ENCODE measurements at regions not wholly inside any gene's neighbourhood (a gene's known extent, or its start where the extent isn't known, plus 50 kb on each side); places are given as distances from the start of the nearest gene placed in this dataset.
"Not testable (repeated sequence)": the region's sequence is repeated elsewhere in the genome, so short reads cannot be mapped to it uniquely, and the experiment has no call there.

DNA sequence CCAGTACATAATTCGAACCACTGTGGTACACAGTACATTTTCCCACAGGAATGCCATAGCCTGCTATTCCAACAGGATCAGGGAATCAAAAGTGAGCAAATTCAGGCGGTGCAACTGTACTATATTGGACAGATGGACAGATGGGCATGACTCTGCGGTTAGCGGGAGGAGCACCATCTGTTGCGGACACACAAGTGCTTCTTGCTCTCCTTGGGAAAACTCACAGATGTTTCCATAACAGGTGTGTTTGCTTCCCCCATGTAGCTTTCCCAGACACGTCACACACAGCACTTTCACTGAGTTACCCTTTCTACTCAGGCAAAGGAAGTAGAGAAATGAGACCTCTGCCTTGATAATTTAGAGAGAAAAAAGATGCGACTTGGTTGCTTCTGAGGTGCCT is 325.1 kb upstream of the THBS1 start:
- TF ChIP-seq ZNF274 (IDR thresholded peaks at IDR 0.05; ENCODE audit: low read depth, low read length) = no peak

DNA sequence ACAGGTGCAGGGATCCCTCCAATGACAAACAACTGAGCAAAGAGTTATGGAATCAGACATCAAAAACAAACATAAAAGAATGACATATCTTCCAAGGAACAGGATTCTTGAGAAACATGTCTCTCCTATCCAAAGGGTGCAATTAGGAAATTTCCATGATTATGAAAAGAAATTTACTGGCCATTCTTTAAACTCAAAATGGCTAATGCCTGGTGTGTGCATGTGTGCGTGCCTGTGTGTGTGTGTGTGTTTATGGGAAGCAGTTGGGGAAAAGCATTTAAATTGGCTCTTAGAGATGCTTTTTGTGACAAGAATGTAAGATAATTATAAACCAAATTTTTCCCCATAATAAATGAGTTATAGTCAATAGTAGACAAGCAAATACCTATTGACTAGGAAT is 320.5 kb upstream of the THBS1 start:
- no peak overlapping the region for H3K4me3 ChIP-seq (ENCODE audit: low read length)
- no peak for TF ChIP-seq ZNF274 (IDR thresholded peaks at IDR 0.05; ENCODE audit: low read depth, low read length)

More for the DNA sequence above, 325.1 kb upstream of the THBS1 start:
- no peak overlapping the region for H3K4me3 ChIP-seq (ENCODE audit: low read length)

- no peak for TF ChIP-seq ZNF274 (IDR thresholded peaks at IDR 0.05; ENCODE audit: low read depth, low read length)
These were observed 320.1 kb upstream of the THBS1 start for GRCh38 chr15:39260791-39261190.

GRCh38 chr15:39261397-39262183 is 319.3 kb upstream of the THBS1 start:
- not testable (repeated sequence) for H3K4me3 ChIP-seq (ENCODE audit: low read length)

More at GRCh38 chr15:39260791-39261190, 320.1 kb upstream of the THBS1 start:
- no peak overlapping the region for H3K4me3 ChIP-seq (ENCODE audit: low read length)

DNA sequence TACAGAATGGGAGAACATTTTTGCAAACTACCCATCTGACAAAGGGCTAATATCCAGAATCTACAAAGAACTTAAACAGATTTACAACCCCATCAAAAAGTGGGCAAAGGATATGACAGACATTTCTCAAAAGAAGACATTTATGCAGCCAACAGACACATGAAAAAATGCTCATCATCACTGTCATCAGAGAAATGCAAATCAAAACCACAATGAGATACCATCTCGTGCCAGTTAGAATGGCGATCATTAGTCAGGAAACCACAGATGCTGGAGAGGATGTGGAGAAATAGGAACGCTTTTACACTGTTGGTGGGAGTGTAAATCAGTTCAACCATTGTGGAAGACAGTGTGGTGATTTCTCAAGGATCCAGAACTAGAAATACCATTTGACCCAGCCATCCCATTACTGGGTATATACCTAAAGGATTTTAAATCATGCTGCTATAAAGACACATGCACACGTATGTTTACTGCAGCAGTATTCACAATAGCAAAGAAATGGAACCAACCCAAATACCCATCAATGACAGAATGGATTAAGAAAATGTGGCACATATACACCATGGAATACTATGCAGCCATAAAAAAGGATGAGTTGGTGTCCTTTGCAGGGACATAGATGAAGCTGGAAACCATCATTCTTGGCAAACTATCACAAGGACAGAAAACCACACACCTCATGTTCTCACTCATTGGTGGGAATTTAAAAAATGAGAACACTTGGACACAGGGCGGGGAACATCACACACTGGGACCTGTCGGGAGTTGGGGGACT is 317.7 kb upstream of the THBS1 start:
- not testable (repeated sequence) for H3K4me3 ChIP-seq (ENCODE audit: low read length)

GRCh38 chr15:39265261-39265660 is 315.6 kb upstream of the THBS1 start:
- no peak overlapping the region for H3K4me3 ChIP-seq (ENCODE audit: low read length)
- TF ChIP-seq ZNF274 (IDR thresholded peaks at IDR 0.05; ENCODE audit: low read depth, low read length) = no peak

GRCh38 chr15:39266890-39267289 is 314.0 kb upstream of the THBS1 start:
- no peak for TF ChIP-seq ZNF274 (IDR thresholded peaks at IDR 0.05; ENCODE audit: low read depth, low read length)

DNA sequence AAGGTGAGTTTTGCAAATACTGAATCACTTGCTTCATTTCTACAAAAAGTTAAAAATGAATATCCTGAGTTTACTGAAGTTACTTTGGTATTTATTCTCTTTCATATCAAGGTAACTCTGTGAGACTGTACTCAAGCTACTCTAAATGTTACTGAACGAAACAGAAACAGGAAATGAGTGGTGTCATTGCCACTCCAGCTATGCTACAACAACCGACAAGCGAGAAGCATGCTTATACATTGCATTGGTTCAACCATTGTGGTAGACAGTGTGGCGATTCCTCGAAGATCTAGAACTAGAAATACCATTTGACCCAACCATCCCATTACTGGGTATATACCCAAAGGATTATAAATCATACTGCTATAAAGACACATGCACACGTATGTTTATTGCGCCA is 313.2 kb upstream of the THBS1 start:
- no peak overlapping the region for H3K4me3 ChIP-seq (ENCODE audit: low read length)
- no peak for TF ChIP-seq ZNF274 (IDR thresholded peaks at IDR 0.05; ENCODE audit: low read depth, low read length)

More at GRCh38 chr15:39266890-39267289, 314.0 kb upstream of the THBS1 start:
- H3K4me3 ChIP-seq (ENCODE audit: low read length) = no peak overlapping the region

- H3K4me3 ChIP-seq (ENCODE audit: low read length) = no peak overlapping the region
These were observed 311.5 kb upstream of the THBS1 start for GRCh38 chr15:39269352-39269751.

GRCh38 chr15:39269821-39270220 is 311.1 kb upstream of the THBS1 start:
- no peak overlapping the region for H3K4me3 ChIP-seq (ENCODE audit: low read length)
- TF ChIP-seq ZNF274 (IDR thresholded peaks at IDR 0.05; ENCODE audit: low read depth, low read length) = no peak

More at GRCh38 chr15:39269352-39269751, 311.5 kb upstream of the THBS1 start:
- no peak for TF ChIP-seq ZNF274 (IDR thresholded peaks at IDR 0.05; ENCODE audit: low read depth, low read length)

GRCh38 chr15:39270221-39270855 is 310.5 kb upstream of the THBS1 start:
- TF ChIP-seq ZNF274 (IDR thresholded peaks at IDR 0.05; ENCODE audit: low read depth, low read length) = no peak
- no peak overlapping the region for H3K4me3 ChIP-seq (ENCODE audit: low read length)

GRCh38 chr15:39270934-39271333 is 309.9 kb upstream of the THBS1 start:
- no peak overlapping the region for H3K4me3 ChIP-seq (ENCODE audit: low read length)
- no peak for TF ChIP-seq ZNF274 (IDR thresholded peaks at IDR 0.05; ENCODE audit: low read depth, low read length)

- TF ChIP-seq ZNF274 (IDR thresholded peaks at IDR 0.05; ENCODE audit: low read depth, low read length) = no peak
- no peak overlapping the region for H3K4me3 ChIP-seq (ENCODE audit: low read length)
These were observed 308.0 kb upstream of the THBS1 start for GRCh38 chr15:39272901-39273300.

DNA sequence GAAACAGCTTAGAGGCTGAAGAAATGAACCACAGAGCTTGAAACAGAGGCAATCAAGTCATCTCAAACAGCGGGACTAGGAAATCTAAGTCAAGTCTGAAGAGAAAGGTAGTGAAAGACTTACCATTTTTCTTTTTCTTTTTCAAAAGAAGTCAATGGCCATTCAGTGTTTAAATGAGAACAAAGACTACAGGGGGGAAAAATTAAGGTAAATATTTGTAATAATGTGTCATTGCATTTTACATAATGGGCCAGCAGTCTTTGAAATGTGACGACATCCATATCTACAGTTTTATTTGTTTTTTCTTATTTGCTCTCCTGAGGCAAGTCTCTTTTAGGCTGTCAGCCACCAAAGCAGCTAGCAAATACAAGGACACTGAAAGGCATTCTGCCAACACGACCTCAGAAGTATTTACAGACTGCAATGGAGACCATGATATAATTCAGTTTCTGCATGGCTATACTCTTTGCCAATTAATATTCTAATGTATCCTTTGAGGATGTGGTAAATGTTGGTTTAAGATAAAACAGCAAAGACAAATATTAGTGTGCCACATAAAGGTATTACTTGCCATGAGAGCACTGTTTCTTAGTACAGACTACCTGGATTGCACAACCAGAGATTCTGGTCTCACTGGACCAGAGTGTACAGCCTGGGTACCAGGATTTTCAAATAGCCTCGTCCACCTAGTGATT is 307.0 kb upstream of the THBS1 start:
- TF ChIP-seq ZNF274 (IDR thresholded peaks at IDR 0.05; ENCODE audit: low read depth, low read length) = no peak
- H3K4me3 ChIP-seq (ENCODE audit: low read length) = no peak overlapping the region
